Esophagus muscularis mucosa (tissue), 3 donors: ENCODE measurements at regions not wholly inside any gene's neighbourhood (a gene's known extent, or its start where the extent isn't known, plus 50 kb on each side); places are given as distances from the start of the nearest gene placed in this dataset.

ENCODE experiments used
- CTCF ChIP-seq, 3 experiments: fragments of 200-600 bp in 2 of 3; fragments of 450-650 bp in 1 of 3; sonication (generic) in 2 of 3; IDR thresholded peaks; one replicate each; pipeline ENCODE4 v1.5.1; 2017 to 2019; ENCODE audit warnings: antibody characterized with exemption in 3 of 3, mild to moderate bottlenecking in 2 of 3, moderate library complexity in 1 of 3
- POLR2A ChIP-seq: fragments of 450-650 bp; IDR thresholded peaks from one replicate; pipeline ENCODE4 v1.6.1; 2017; ENCODE audit warnings: antibody characterized with exemption, moderate library complexity, mild to moderate bottlenecking, low read depth

GRCh38 chr16:63752347-63752746 lies 1369.5 kb downstream of the CDH11 start:
- TF ChIP-seq POLR2A (no peak), CTCF (IDR thresholded peaks at IDR 0.05) (no peak)
